Myocyte (in vitro differentiated cells): ENCODE measurements at regions not wholly inside any gene's neighbourhood (a gene's known extent, or its start where the extent isn't known, plus 50 kb on each side); places are given as distances from the start of the nearest gene placed in this dataset.

Experiments used
- DNase-seq: peaks from one replicate; pipeline ENCODE4 v3.0.0-alpha.2; 2012; ENCODE audit warnings: low read depth

DNA sequence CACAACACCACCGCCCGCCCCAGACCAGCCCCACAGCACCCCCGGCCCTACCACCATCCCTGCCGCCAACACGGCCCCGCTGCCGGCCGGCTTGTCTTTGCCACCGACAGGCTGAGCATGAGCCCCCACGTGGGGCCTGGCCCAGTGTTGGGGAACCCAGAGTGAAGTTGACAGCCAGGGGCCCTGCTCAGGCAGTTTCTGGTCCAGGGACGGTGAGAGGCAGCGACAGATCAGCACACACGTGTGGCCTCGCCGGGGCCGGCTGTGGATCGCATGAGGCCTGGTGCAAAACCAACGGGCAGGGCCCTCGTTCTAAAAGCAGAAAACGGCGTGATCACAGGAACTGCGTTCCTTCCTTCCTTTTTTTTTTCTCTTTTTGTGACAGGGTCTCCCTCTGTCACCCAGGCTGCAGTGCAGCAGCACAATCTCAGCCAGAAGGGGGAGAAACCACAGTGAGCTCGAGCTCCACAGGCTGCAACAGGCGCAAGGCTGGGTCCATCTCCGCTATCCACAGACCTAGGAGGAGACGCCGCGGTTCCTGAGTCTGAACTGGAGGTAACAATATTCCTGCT lies 50.5 kb upstream of the FBRSL1 start:
- no peak for DNase-seq

DNA sequence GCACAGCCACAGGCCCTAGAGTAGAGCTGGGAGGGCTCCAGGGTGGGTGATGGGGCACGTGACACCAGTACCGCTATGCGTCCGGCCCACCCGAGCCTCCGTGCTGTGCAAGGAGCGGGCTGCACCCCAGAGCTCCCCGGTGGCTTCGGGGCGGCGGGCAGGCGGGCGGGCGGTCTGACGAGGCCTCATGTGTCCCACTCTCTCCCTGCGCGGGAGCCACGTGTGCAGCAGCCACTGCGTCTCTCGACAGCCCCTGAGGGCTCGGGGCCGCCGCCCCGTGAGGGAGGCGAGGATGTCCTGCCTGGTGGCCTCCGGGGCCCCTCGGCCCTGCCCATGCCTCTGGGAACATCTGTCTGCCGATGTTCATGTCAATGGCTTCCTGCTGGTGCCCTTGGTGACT lies 51.2 kb upstream of the FBRSL1 start:
- DNase-seq: no peak

DNA sequence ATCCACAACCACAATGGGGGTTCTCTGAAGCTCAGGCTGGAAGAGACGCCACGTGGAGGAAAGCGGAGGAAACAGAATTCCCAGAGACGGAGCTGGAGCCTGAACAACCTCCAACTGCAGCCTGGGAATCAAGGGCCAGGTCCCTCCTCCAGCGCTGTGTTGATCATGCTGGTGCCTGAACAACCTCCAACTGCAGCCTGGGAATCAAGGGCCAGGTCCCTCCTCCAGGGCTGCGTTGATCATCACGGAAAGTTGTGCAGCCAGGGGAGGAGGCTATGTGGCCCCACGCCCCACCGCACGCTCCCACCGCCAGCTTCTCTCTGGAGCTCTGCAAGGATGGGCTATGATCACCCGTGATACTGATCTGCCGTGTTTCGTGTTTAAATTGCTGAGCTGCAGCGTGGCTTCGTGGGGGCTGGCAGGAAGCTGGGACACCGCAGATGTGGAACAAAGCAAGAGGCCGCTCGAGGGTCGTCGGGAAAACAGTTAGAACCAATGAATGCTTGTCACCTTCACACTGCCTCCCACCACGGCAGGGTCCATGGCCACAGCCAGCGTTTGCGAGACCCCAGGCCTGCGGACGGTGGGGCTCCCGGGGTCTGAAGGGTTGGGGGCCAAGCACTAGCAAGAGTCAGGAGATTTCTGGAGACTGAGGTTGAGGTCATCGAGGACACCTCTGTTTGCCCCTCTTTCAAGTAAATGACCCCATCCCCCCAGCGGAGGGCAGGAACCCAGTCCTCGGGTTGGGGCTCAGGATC lies 51.8 kb upstream of the FBRSL1 start:
- DNase-seq: peak; percentile 14

DNA sequence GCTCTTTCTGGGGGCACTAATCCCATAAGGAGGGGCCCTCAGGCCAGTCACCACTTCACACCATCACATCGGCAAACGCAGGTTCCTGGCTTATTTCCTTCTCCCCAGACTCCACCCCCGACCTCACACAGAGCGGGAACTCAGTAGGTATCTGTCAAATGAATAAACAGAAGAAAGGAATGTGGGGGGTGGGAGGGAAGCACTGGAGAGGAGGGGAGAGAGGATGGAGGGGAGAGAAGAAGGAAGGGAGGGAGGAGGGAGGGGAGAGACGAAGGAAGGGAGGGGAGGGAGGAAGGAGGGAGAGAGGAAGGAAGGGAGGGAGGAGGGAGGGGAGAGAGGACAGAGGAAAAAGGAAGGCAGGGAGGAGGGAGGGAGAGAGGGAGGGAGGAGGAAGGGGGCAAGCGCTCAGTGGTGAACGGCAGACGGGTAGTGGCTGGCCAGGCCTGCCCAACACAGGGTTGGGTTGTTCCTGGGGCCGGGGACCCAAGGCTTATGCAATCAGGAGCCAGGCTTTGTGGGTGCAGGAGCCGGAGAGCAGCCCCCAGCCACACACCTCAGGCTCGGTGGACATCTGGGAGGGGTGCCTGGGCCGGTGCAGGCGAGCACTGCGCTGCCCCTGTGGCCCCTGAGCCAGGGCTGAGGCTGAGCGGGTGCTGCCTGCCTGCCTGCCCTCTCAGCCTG lies 52.6 kb upstream of the FBRSL1 start:
- no peak for DNase-seq

DNA sequence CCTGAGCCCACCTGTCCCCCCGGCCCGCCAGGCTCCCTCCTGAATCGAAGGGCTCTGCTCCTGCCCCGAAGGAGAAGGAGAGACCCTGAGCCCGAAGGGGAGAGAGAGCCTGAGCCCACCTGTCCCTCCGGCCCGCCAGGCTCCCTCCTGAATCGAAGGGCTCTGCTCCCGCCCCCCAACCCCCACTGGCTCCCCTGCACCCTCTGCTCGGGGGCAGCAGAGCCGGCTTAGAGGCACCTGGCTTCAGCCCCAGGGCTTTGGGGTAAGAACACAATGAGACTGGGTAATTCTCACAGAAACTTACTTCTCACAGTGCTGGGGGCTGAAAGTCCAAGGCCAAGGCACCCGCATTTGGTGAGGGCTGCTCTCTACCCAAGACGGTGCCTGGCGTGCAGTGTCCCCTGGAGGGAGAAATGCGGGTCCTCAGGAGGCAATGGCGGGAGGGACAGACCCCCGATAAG lies 53.1 kb upstream of the FBRSL1 start:
- no peak for DNase-seq

DNA sequence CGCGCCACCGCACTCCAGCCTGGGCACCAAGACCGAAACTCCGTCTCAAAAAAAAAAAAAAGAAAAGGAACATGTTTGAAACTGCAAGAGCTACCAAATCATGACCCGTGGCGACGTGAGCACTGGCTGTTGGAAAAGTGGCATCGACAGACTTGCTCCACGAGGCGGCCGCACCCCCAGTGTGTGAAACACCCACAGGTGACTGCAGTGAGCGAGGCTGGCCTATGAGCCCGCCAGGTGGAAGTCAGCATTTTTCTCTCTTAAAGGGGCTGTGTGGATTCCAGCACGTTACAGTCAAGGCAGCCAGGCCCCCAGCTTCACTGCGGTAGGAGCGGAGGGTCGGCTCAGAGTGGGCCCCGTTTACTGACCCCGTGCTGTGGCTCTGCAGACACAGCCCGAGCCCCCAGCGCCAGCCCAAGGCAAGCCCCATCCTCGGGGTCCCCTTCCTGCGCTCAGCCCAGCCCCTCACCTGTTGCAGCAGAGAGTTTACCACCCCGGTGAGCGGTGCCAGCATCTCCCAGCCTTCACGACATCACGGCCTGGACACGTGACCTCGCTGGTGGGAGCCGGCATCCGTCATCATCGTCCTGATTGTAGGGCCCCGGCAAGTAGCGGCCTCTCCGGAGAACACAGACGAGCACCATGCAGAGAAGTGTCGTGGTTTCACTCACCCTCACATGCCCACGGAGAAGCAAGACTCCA lies 54.3 kb upstream of the FBRSL1 start:
- no peak for DNase-seq

DNA sequence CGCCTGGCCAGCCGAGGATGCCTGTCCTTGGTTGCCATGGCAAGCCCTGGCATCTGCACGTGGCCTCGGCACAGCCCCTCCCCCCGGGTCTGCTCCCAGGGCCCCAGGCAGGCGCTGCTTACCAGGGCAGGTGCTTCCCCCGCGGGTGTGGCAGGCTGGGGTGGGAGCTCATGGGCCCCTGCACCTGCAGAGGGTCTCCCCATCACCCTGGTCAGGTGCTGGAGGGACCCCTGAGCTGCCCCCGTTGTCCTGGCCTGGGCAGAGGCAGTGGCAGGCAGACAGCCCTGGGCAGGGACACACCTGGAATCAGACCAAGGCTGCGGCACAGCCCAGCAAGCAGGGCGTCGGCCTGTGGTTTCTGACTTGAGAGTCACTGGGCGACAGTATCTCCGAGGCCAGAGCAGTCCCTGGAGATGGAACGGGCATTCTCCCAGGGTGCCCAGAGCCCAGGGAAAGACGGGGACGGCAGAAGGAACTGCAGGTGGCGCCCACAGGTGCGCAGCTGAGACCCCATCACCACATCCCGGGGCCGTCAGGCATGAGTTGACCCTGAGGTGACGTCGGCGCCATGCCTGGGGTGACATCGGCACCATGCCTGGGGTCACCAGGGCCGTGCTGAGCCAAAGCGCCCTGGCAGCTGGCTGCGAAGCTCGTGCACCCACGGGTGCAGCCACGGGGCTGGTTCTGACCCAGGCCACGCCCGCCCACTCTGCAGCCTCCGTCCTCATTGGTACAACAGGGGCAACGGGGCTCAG lies 56.1 kb upstream of the FBRSL1 start:
- peak; percentile 36 for DNase-seq

DNA sequence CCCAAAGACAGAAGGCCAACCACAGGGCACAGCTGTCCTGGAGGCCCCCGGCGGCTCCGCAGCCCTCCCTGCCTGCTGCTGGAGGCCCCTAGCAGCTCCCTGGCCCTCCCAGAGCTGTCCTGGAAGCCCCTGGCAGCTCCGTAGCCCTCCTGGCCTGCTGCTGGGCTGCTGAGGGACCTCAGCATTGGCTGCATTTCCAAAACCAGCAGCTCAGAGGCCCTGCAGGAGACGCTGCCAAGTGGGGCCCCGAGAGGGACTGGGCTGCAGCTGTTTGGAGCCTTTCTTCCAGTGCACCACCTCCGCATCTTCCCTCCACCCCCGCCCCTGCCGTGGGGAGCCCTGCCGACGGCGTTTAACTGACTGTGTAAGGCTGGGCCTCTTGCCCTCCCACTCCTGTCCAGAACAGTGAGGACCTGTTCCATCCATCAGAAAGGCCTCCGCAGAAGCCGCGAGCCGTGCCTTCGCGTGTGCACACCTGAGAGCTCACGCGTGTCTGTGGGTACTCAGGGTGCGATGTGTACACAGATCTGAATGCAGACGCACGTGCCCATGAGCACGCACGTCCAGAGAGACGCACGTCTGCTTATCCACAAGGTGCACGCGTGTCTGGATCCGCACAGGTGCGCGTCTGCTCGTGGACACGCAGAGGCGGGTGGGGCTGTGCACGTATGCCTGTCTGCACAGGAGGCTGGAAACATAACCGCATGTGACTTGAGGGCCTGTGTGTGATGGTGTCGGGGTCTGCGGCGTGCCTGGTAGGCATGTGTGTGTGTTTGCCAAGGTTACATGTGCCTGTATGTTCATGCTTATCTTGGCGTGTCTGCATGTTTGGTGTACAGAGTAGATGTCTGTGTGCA lies 57.0 kb upstream of the FBRSL1 start:
- DNase-seq: peak; percentile 80

DNA sequence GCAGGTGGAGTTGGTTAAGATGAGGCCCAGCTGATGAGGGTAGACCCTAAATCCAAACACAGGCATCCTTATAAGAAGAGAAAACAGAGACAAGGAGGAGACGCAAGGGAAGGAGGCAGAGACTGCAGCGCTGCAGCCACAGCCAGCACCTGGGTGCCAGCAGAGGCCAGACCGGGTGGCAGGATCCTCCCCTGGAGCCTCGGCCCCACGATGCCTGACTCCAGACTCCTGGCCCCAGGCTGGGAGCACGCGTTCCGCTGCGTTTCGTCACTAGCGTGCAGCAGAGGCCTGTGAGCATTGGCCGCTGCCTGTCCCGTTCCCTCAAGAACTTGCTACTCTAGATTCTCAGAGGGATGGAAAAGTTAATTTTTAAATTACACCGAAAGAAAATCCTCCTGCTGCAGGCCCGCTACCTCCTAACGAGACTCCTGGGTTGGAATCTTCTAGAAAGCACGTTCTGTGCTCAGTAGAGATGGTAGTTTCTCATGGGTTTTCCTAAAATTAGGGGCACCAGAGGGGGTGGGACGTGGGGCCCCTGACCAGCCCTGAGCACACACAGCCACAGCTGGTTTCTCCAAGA lies 57.7 kb upstream of the FBRSL1 start:
- DNase-seq: no peak

DNA sequence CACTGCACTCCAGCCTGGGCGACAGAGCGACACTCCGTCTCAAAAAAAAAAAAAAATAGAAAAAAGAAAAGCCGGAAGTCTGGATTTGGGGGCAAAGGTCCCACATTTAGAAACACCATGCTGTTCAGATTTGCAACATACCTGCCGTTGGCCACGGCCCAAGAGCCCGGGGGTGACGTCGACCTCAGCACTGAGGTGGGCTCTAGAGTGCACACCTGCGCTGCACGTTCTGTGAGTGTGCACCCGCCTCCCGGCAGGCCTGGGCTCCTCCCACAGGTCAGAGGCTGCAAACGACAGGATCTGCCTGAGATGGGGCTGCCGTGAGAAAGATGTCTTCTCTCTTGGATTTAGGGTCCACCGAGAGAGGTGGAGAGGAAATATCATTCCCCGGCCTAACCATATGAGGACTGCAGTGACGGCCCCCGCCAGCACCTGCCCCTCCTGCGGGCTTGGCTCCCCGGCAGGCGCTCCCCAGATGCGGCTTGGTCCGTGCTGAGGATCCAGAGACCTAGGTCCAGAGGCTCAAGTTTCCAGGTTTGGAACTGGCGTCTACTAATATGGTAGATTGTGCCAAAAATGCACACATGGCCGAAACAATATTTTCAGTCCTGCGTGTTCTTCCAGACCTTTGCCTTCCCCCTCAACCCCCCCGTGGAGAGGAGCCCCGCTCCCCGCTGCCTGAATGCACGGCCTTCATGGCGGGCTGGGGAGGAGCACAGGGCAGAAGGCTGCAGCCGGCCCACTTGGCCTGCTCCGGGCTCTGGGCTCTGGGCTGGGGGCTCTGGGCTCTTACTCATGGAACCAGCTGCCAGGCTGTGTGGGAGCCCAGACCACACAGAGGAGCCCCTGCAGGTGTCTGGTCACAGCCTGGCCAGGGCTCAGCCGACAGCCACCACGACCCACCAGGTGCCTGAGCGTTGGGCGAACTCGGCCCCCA lies 58.8 kb upstream of the FBRSL1 start:
- DNase-seq: peak; percentile 75

DNA sequence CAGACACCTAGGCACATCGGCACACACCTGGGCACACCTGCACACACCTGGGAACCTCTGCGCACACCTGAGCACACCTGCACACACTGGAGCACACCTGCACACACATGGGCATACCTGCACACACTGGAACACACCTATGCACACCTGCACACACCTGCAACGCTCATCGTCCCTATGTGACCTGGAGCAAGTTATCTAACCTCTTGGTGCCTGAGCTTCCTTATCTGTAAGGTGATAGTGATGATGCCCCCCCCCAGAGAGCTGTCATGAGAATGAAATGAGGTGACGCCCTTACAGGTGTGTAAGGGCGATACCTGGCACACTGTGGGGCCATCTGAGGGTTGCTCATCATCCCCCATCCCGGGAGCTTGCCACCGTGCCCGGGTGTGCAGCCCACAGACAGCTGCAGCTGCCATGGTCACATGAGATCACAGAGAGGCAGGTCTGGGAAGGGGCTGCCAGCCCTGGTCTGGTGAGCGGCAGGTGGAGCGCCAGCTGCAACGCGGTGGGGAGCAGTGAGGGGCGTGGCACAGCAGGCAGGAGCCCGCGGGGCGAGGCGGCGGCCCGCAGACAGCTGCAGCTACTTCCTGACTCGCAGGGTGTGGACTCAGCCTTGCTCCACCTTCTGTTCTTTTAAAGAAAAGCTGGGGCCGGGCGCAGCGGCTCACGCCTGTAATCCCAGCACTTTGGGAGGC lies 59.9 kb upstream of the FBRSL1 start:
- peak; percentile 96 for DNase-seq

DNA sequence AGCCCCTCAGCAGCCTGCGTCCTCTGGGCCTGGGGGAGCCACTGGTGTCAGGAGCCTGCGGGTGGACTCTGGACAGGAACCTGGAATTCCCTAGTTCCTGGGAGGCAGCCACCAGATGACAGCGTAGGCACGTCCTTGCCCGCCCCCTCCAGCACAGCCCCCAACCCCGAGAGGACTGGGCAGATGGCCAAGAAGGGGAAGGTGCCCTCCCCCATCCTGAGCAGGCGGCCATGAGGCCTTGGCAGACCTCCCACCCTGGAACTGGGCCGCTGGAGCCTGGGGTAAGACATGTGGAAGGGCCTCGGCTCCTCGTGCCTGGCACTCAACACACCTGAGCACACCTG lies 60.4 kb upstream of the FBRSL1 start:
- DNase-seq: peak; percentile 69

DNA sequence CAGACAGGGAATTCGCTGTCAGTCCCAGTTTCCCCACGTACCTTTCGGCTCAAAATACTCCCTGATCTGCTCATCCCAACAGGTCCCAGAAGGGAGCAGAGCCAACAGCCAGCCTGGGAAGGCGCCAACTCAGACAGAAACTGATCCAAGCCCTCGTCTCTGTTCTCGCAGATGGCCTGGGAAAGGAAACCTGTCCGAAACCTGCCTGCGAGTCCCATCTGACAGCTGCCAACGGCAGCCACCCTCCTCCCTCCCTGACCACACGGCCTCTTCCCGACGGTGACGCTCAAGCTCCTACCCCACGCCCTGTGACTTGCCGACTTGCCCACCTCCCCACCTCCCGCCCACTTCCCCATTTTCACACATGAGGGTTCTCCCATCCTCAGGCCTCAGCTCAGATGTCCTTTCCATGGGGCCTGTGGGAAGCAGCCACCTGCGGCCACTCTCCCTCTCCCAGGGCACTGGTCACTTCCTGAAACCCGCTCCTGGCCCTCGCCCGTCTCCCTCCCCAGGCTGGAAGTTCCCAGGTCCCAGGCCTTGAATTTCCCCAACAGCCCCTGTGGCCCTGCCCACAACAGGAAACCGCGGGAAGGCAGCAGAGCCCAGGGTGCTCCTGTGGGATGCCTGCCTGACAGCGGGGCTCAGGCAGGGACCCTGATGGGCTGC lies 60.9 kb upstream of the FBRSL1 start:
- DNase-seq: peak; percentile 86

DNA sequence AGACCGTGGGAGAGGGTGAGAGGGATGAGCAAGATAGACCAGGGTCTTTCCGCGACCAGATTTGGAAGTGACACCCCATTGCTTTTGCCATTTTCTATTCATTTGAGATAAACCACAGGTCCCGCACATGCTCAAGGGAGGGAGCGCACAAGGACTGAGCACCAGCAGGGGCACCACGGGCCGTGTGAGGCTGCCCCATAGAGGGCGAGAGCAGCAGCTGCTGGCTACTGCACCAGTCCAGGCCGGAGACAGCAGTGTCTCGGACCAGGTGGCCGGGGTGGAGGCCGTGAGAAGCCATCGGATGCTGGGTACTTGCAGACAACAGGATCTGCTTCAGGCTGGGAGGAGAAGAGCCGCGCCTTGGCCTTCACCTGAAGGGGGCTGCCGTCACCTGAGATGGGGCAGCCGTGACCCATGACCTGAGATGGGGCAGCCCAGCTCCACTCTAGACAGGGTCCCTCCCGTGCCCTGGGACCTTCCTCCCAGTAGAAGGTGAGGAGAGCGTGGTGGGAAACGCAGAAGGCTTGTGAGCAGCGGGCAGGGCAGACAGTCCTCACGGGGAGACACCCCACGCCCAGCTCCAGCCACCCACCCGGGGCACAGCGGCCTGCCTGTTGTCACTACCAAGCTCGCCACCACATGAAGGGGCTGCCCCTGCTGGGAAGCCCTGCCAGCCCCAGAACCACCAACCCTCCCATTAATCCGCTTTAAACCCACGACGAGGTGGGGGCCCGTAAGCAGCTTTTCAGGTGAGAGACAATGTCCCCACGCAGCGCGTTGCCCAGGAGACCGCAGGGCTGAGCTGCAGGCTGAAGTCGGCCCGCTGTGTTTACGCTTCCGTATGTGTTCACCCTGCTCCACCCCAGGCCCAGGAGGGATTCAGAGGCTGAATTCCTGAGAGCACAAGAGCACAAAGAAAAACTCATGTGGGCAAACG lies 61.7 kb upstream of the FBRSL1 start:
- peak; percentile 37 for DNase-seq

DNA sequence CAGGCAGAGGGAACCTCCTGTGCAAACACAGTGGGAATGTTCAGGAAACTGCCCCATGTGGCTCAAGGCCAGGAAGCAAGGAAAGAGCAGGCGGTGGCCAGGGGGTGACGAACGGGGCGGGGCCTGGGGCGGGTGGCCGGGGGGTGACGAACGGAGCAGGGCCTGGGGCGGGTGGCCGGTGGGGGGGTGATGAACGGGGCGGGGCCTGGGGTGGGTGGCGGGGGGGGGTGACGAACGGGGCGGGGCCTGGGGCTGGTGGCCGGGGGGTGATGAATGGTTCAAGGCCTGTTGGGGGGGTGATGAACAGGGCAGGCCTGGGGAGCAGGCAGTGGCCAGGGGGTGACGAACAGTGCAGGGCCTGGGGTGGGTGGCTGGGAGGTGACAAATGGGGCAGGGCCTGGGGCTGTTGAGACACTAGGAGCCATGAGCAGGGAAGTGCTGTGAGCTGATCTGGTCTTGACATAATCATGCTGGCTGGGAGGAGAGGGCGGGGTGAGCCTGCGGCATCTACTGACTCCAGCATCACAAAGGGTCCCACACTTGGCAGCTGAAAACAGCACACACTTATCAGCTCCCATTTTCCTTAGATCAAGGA lies 62.7 kb upstream of the FBRSL1 start:
- DNase-seq: no peak
